ENCODE measurements at regions not wholly inside any gene's neighbourhood (a gene's known extent, or its start where the extent isn't known, plus 50 kb on each side); places are given as distances from the start of the nearest gene placed in this dataset.

DNA sequence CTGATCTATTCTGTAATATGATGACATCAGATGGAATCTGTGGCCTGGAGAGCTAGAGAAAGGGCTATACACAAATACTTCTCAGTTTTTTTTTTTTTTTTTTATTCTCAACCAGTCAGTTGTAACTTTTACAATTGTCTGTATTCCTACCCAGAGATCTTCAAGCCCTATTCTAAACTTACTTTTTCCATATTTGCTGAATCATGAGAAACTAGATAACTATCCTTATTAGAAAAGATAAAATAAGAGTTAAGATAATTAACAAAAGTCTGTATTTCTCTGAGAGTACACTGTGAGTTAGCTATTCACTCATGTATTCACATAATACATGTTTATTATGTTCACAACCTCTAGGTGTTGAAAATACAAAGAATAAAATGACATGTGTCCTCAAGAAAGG is 1575.9 kb downstream of the EFNA5 start:
- TF ChIP-seq FOXM1 (IDR thresholded peaks at IDR 0.05; ENCODE audit: borderline replicate concordance, low read depth), result no peak
- TF ChIP-seq, protein P1, sequence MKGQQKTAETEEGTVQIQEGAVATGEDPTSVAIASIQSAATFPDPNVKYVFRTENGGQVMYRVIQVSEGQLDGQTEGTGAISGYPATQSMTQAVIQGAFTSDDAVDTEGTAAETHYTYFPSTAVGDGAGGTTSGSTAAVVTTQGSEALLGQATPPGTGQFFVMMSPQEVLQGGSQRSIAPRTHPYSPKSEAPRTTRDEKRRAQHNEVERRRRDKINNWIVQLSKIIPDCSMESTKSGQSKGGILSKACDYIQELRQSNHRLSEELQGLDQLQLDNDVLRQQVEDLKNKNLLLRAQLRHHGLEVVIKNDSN (IDR thresholded peaks at IDR 0.05), result no peak
- TF ChIP-seq NFIC (IDR thresholded peaks at IDR 0.05), result no peak
- no peak for TF ChIP-seq YY1 (IDR thresholded peaks at IDR 0.05; ENCODE audit: low read depth)
- TF ChIP-seq RAD21 (IDR thresholded peaks at IDR 0.05; ENCODE audit: low read depth), result no peak
- no peak for TF ChIP-seq EP300 (IDR thresholded peaks at IDR 0.05; ENCODE audit: borderline replicate concordance)
- no peak for TF ChIP-seq TAF1 (IDR thresholded peaks at IDR 0.05; ENCODE audit: low read depth)
- TF ChIP-seq CEBPB (IDR thresholded peaks at IDR 0.05), result no peak
- TF ChIP-seq, protein P2, sequence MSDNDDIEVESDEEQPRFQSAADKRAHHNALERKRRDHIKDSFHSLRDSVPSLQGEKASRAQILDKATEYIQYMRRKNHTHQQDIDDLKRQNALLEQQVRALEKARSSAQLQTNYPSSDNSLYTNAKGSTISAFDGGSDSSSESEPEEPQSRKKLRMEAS (IDR thresholded peaks at IDR 0.05), result no peak
- TF ChIP-seq ZBTB7A (IDR thresholded peaks at IDR 0.05; ENCODE audit: low read depth), result no peak

DNA sequence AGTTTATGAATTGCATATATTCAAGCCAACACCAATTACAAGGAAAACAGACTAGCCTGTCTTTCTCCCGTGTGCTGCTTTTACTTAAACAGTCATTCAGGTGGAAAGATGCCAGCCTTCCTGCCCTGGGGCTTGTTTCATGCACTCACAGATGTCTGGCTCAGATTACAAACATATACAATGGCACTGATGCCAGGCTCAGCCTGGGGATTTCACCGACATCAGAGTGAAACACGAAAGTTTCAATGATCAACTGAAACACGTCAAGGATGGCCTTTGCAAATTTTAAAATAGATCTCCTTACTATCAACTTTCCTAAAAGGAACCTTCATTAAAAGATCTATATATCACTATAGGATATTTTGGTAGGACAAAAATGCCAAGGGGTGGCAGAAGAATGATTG is 1576.5 kb downstream of the EFNA5 start:
- TF ChIP-seq NFIC (IDR thresholded peaks at IDR 0.05) (peak; percentile 62), YY1 (IDR thresholded peaks at IDR 0.05; ENCODE audit: low read depth) (no peak), TCF12 (IDR thresholded peaks at IDR 0.05; ENCODE audit: low read depth) (0 out of 2 replicates have a peak, but pooled peaks have one; percentile 24), TEAD4 (IDR thresholded peaks at IDR 0.05) (peak; percentile 25; the same call in 1 of the 2 replicates)

- no peak for TF ChIP-seq RAD21 (IDR thresholded peaks at IDR 0.05; ENCODE audit: low read depth)
- TF ChIP-seq, protein P1 (IDR thresholded peaks at IDR 0.05), result no peak
- no peak for TF ChIP-seq EP300 (IDR thresholded peaks at IDR 0.05; ENCODE audit: borderline replicate concordance)
- no peak for TF ChIP-seq CEBPB (IDR thresholded peaks at IDR 0.05)
Measured at GRCh38 chr5:106093134-106093533, 1577.6 kb downstream of the EFNA5 start.

DNA sequence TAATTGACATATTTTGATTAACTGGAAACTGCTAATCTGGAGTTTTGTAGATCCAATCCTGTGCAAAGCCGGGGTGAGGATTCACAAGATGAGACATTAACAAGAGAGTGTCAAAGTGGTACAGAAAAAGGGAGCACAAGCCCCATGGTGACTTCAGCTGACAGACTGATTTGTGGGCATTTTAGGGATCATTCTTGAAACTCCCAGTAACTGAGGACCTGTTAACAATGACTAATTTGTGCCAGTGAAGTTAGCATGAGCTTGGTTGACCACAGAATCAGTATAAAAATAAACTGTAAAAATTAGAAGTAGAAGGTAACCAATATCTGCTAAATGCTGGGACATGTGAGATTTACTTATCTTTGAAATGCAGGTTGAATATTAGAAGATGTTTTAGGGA is 1578.3 kb downstream of the EFNA5 start:
- TF ChIP-seq, protein P1 (IDR thresholded peaks at IDR 0.05), result no peak
- no peak for TF ChIP-seq EGR1 (IDR thresholded peaks at IDR 0.05)
- TF ChIP-seq YY1 (IDR thresholded peaks at IDR 0.05; ENCODE audit: low read depth), result no peak
- TF ChIP-seq CREB1 (IDR thresholded peaks at IDR 0.05; ENCODE audit: low read depth), result no peak

DNA sequence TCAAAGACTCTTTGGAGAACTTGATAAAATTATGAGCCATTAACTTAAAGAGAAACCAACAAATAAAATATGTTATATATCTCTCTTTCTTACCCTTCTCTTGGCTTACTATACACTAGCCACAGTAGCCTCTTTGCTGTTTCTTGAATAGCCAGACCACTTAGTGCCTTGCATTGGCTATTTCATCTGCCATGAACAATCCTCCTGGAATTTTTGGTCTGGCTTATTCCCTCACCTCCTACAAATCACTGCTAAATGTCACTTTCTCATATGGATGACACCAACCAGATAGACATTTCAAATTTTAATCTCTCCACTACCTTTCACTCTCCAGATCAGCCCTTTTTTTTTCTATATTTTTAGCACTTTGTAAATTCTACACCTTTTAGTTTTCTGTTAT is 1581.7 kb downstream of the EFNA5 start:
- no peak for TF ChIP-seq REST (IDR thresholded peaks at IDR 0.05; ENCODE audit: low read depth)
- no peak for TF ChIP-seq EP300 (IDR thresholded peaks at IDR 0.05; ENCODE audit: borderline replicate concordance)
- TF ChIP-seq YY1 (IDR thresholded peaks at IDR 0.05; ENCODE audit: low read depth), result no peak
- TF ChIP-seq EGR1 (IDR thresholded peaks at IDR 0.05), result no peak
- no peak for TF ChIP-seq RAD21 (IDR thresholded peaks at IDR 0.05; ENCODE audit: low read depth)
- TF ChIP-seq FOXM1 (IDR thresholded peaks at IDR 0.05; ENCODE audit: borderline replicate concordance, low read depth), result no peak
- no peak for TF ChIP-seq TEAD4 (IDR thresholded peaks at IDR 0.05)
- no peak for TF ChIP-seq TAF1 (IDR thresholded peaks at IDR 0.05; ENCODE audit: low read depth)
- TF ChIP-seq, protein P1 (IDR thresholded peaks at IDR 0.05), result no peak
- no peak for TF ChIP-seq CEBPB (IDR thresholded peaks at IDR 0.05)
- no peak for TF ChIP-seq CREB1 (IDR thresholded peaks at IDR 0.05; ENCODE audit: low read depth)
- TF ChIP-seq TCF12 (IDR thresholded peaks at IDR 0.05; ENCODE audit: low read depth), result no peak
- no peak for TF ChIP-seq ZBTB7A (IDR thresholded peaks at IDR 0.05; ENCODE audit: low read depth)
- TF ChIP-seq, protein P2 (IDR thresholded peaks at IDR 0.05), result no peak
- TF ChIP-seq NFIC (IDR thresholded peaks at IDR 0.05), result no peak

DNA sequence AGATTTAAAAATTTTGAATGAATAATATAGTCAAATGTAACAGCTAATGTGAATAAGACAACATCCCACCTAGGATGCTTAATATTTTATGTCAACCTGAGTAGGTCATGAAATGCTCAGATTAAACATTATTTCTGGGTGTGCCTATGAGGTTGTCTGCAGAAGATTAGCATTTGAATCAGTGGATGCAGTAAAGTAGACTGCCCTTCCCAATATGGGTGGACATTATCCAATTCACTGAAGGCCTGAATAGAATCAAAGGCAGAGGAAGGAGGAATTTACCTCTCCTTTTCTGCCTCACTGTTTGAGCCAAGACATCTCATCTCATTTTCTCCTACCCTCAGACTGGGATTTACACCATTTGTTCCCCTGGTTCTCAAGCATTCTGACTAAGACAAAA is 1582.3 kb downstream of the EFNA5 start:
- TF ChIP-seq RAD21 (IDR thresholded peaks at IDR 0.05; ENCODE audit: low read depth) (no peak), CREB1 (IDR thresholded peaks at IDR 0.05; ENCODE audit: low read depth) (no peak), FOXM1 (IDR thresholded peaks at IDR 0.05; ENCODE audit: borderline replicate concordance, low read depth) (no peak), EP300 (IDR thresholded peaks at IDR 0.05; ENCODE audit: borderline replicate concordance) (no peak), YY1 (IDR thresholded peaks at IDR 0.05; ENCODE audit: low read depth) (no peak), TEAD4 (IDR thresholded peaks at IDR 0.05) (no peak), TCF12 (IDR thresholded peaks at IDR 0.05; ENCODE audit: low read depth) (no peak)
- TF ChIP-seq, protein P2 (IDR thresholded peaks at IDR 0.05), result no peak

DNA sequence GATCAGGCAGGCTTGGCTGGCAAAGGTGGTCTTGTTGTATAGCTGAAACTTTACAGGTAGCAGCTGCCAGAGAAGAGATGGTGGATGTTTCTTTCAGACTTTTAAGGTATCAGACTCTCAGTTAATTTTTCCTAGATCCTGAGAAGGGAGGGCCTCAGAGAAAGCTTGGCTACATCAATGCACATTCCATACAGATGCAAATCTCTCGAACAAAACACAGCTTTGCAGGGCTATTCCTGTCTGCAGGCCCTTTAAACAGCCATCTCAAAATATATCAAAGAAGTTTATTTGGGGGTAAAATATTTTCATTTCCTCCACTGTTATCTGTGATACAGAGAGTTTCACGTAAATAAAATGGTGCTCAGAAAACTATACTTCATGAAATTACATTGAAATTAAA is 1584.4 kb downstream of the EFNA5 start:
- TF ChIP-seq NFIC (IDR thresholded peaks at IDR 0.05), result no peak
- TF ChIP-seq CEBPB (IDR thresholded peaks at IDR 0.05), result no peak
- TF ChIP-seq, protein P2 (IDR thresholded peaks at IDR 0.05), result no peak
- TF ChIP-seq TCF12 (IDR thresholded peaks at IDR 0.05; ENCODE audit: low read depth), result no peak
- no peak for TF ChIP-seq YY1 (IDR thresholded peaks at IDR 0.05; ENCODE audit: low read depth)
- TF ChIP-seq ZBTB7A (IDR thresholded peaks at IDR 0.05; ENCODE audit: low read depth), result no peak
- no peak for TF ChIP-seq EP300 (IDR thresholded peaks at IDR 0.05; ENCODE audit: borderline replicate concordance)
- no peak for TF ChIP-seq CREB1 (IDR thresholded peaks at IDR 0.05; ENCODE audit: low read depth)
- no peak for TF ChIP-seq FOXM1 (IDR thresholded peaks at IDR 0.05; ENCODE audit: borderline replicate concordance, low read depth)
- TF ChIP-seq, protein P1 (IDR thresholded peaks at IDR 0.05), result no peak
